GM12891 (cell line): ENCODE measurements at regions not wholly inside any gene's neighbourhood (a gene's known extent, or its start where the extent isn't known, plus 50 kb on each side); places are given as distances from the start of the nearest gene placed in this dataset.

Source experiments
- POLR2A ChIP-seq: IDR thresholded peaks from 2 replicates; pipeline ENCODE4 v1.6.1; 2011; ENCODE audit warnings: low read depth, low read length, control low read depth
- POLR2AphosphoS5 ChIP-seq: IDR thresholded peaks from 2 replicates; pipeline ENCODE4 v1.6.1; 2011; ENCODE audit warnings: low read depth, low read length, control low read depth
- POU2F2 ChIP-seq: IDR thresholded peaks from 2 replicates; pipeline ENCODE4 v1.6.1; 2011; ENCODE audit warnings: low read depth, mild to moderate bottlenecking, control low read depth, low read length, moderate library complexity

DNA sequence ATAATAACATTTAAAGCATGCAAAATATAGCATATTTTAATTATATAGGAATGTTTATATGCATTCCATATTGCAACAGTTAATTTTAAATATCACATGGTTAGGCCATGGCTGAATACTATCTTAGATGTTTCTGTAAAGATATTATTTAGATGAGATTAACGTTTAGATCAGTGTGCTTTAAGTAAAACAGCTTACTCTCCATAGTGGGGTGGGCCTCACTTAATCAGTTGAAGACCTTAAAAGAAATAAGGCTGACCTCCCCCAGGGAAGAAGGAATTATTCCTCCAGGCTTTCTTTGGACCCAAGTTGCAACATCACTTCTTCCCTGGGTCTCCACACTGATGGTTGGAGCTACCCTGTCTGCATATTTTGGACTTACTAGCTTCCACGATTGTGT is 1246.5 kb downstream of the TYW1 start:
- TF ChIP-seq POLR2A (no peak), POLR2AphosphoS5 (no peak), POU2F2 (no peak)
